IPS-15b (cell line): ENCODE measurements at regions not wholly inside any gene's neighbourhood (a gene's known extent, or its start where the extent isn't known, plus 50 kb on each side); places are given as distances from the start of the nearest gene placed in this dataset.

Source experiments
- H3K27me3 ChIP-seq: one replicate; pipeline ENCODE4 v1.6.1; 2013; ENCODE audit warnings: low read length; ENCODE audit not compliant: control insufficient read depth, insufficient read depth
- H3K36me3 ChIP-seq: one replicate; pipeline ENCODE4 v1.6.1; 2013; ENCODE audit warnings: low read length; ENCODE audit not compliant: control insufficient read depth, insufficient read depth
- H3K4me1 ChIP-seq: one replicate; pipeline ENCODE4 v1.6.1; 2013; ENCODE audit warnings: mild to moderate bottlenecking, low read length; ENCODE audit not compliant: control insufficient read depth, insufficient read depth
- H3K4me3 ChIP-seq: one replicate; pipeline ENCODE4 v1.5.1; 2013; ENCODE audit warnings: low read depth, low read length
- H3K9ac ChIP-seq: one replicate; pipeline ENCODE4 v1.6.1; 2013; ENCODE audit warnings: low read depth, mild to moderate bottlenecking, low read length
- H3K9me3 ChIP-seq: one replicate; pipeline ENCODE4 v1.6.1; 2013; ENCODE audit warnings: mild to moderate bottlenecking, low read length; ENCODE audit not compliant: control insufficient read depth, insufficient read depth

- Histone ChIP-seq H3K4me3 (no peak overlapping the region), H3K4me1 (no peaks in the 10 kb centered on the region), H3K36me3 (no peaks in the 10 kb centered on the region), H3K27me3 (no peaks in the 10 kb centered on the region), H3K9me3 (no peaks in the 10 kb centered on the region), H3K9ac (no peak overlapping the region)
Observed at GRCh38 chr6:164842085-164842484, 467.3 kb downstream of the C6orf118 start.

GRCh38 chr6:164838068-164838615 is 471.3 kb downstream of the C6orf118 start:
- no peaks in the 10 kb centered on the region for H3K36me3 ChIP-seq
- no peaks in the 10 kb centered on the region for H3K9me3 ChIP-seq
- no peaks in the 10 kb centered on the region for H3K27me3 ChIP-seq
- H3K9ac ChIP-seq: no peak overlapping the region
- H3K4me3 ChIP-seq: no peak overlapping the region
- H3K4me1 ChIP-seq: no peaks in the 10 kb centered on the region

- no peaks in the 10 kb centered on the region for H3K36me3 ChIP-seq
- no peak overlapping the region for H3K4me3 ChIP-seq
- H3K4me1 ChIP-seq: no peaks in the 10 kb centered on the region
- H3K9ac ChIP-seq: no peak overlapping the region
- H3K9me3 ChIP-seq: no peaks in the 10 kb centered on the region
- no peaks in the 10 kb centered on the region for H3K27me3 ChIP-seq
Observed at GRCh38 chr6:164836486-164836885, 472.9 kb downstream of the C6orf118 start.

- H3K9ac ChIP-seq: no peak overlapping the region
- no peak overlapping the region for H3K4me3 ChIP-seq
- no peaks in the 10 kb centered on the region for H3K36me3 ChIP-seq
- H3K27me3 ChIP-seq: no peaks in the 10 kb centered on the region
- no peaks in the 10 kb centered on the region for H3K4me1 ChIP-seq
- no peaks in the 10 kb centered on the region for H3K9me3 ChIP-seq
Observed at GRCh38 chr6:164832410-164832809, 477.0 kb downstream of the C6orf118 start.

GRCh38 chr6:164827537-164827936 is 481.9 kb downstream of the C6orf118 start:
- Histone ChIP-seq H3K4me1 (no peaks in the 10 kb centered on the region), H3K27me3 (no peaks in the 10 kb centered on the region), H3K9ac (no peak overlapping the region), H3K9me3 (no peaks in the 10 kb centered on the region), H3K36me3 (no peaks in the 10 kb centered on the region), H3K4me3 (no peak overlapping the region)

- no peaks in the 10 kb centered on the region for H3K27me3 ChIP-seq
- no peaks in the 10 kb centered on the region for H3K36me3 ChIP-seq
- H3K9me3 ChIP-seq: no peaks in the 10 kb centered on the region
- no peak overlapping the region for H3K4me3 ChIP-seq
- no peak overlapping the region for H3K9ac ChIP-seq
- no peaks in the 10 kb centered on the region for H3K4me1 ChIP-seq
Observed at GRCh38 chr6:164826831-164827468, 482.5 kb downstream of the C6orf118 start.

GRCh38 chr6:164825386-164825785 is 484.0 kb downstream of the C6orf118 start:
- no peaks in the 10 kb centered on the region for H3K36me3 ChIP-seq
- H3K9me3 ChIP-seq: no peaks in the 10 kb centered on the region
- H3K4me1 ChIP-seq: no peaks in the 10 kb centered on the region
- no peak overlapping the region for H3K9ac ChIP-seq
- no peaks in the 10 kb centered on the region for H3K27me3 ChIP-seq
- no peak overlapping the region for H3K4me3 ChIP-seq

GRCh38 chr6:164817662-164818061 is 491.7 kb downstream of the C6orf118 start:
- H3K9me3 ChIP-seq: no peaks in the 10 kb centered on the region
- no peak overlapping the region for H3K9ac ChIP-seq
- no peaks in the 10 kb centered on the region for H3K4me1 ChIP-seq
- no peaks in the 10 kb centered on the region for H3K36me3 ChIP-seq
- H3K27me3 ChIP-seq: no peaks in the 10 kb centered on the region
- H3K4me3 ChIP-seq: no peak overlapping the region

GRCh38 chr6:164812706-164813105 is 496.7 kb downstream of the C6orf118 start:
- Histone ChIP-seq H3K4me1 (no peaks in the 10 kb centered on the region), H3K4me3 (no peak overlapping the region), H3K9me3 (peaks cover 2% of the 10 kb centered on the region), H3K36me3 (no peaks in the 10 kb centered on the region), H3K27me3 (no peaks in the 10 kb centered on the region), H3K9ac (no peak overlapping the region)

- Histone ChIP-seq H3K9me3 (peaks cover 11% of the 10 kb centered on the region), H3K36me3 (no peaks in the 10 kb centered on the region), H3K4me1 (no peaks in the 10 kb centered on the region), H3K4me3 (no peak overlapping the region), H3K27me3 (no peaks in the 10 kb centered on the region), H3K9ac (no peak overlapping the region)
Observed at GRCh38 chr6:164807125-164807524, 502.3 kb downstream of the C6orf118 start.

GRCh38 chr6:164795056-164795815 is 514.2 kb downstream of the C6orf118 start:
- H3K4me1 ChIP-seq: no peaks in the 10 kb centered on the region

GRCh38 chr6:164792666-164793065 is 516.7 kb downstream of the C6orf118 start:
- Histone ChIP-seq H3K36me3 (no peaks in the 10 kb centered on the region), H3K4me3 (no peak overlapping the region), H3K27me3 (no peaks in the 10 kb centered on the region), H3K4me1 (no peaks in the 10 kb centered on the region), H3K9ac (no peak overlapping the region), H3K9me3 (no peaks in the 10 kb centered on the region)

More at GRCh38 chr6:164795056-164795815, 514.2 kb downstream of the C6orf118 start:
- Histone ChIP-seq H3K27me3 (no peaks in the 10 kb centered on the region), H3K9ac (no peak overlapping the region), H3K36me3 (no peaks in the 10 kb centered on the region), H3K4me3 (no peak overlapping the region), H3K9me3 (no peaks in the 10 kb centered on the region)
